AML-193 (cell line): ENCODE measurements at regions not wholly inside any gene's neighbourhood (a gene's known extent, or its start where the extent isn't known, plus 50 kb on each side); places are given as distances from the start of the nearest gene placed in this dataset.

Experiments used
- DNase-seq, 2 experiments: peaks; one replicate each; lab custom pipeline; 2025; lab: John Stamatoyannopoulos, UW

GRCh38 chr18:48488388-48488850 is 50.4 kb upstream of the CTIF start:
- no peak for DNase-seq

GRCh38 chr18:48486754-48487153 is 52.1 kb upstream of the CTIF start:
- DNase-seq, result no peak

- DNase-seq, result no peak
Measured at GRCh38 chr18:48485828-48486405, 52.9 kb upstream of the CTIF start.

- DNase-seq, result peak in 1 of 2 experiments; percentile 2
Measured at GRCh38 chr18:48481092-48481491, 57.7 kb upstream of the CTIF start.

GRCh38 chr18:48479531-48479930 is 59.3 kb upstream of the CTIF start:
- DNase-seq, result no peak

GRCh38 chr18:48477348-48477747 is 61.5 kb upstream of the CTIF start:
- DNase-seq, result no peak

GRCh38 chr18:48476550-48476917 is 62.3 kb upstream of the CTIF start:
- DNase-seq, result no peak

- DNase-seq, result peak; percentile 49 to 66
Measured at GRCh38 chr18:48475635-48476549, 62.9 kb upstream of the CTIF start.

- DNase-seq, result no peak
Measured at GRCh38 chr18:48473816-48474215, 64.6 kb upstream of the ZBTB7C start.

- no peak for DNase-seq
Measured at GRCh38 chr18:48472610-48473009, 63.4 kb upstream of the ZBTB7C start.

GRCh38 chr18:48470484-48471180 is 61.4 kb upstream of the ZBTB7C start:
- DNase-seq, result no peak

GRCh38 chr18:48468151-48468550 is 59.0 kb upstream of the ZBTB7C start:
- no peak for DNase-seq

GRCh38 chr18:48467231-48467630 is 58.0 kb upstream of the ZBTB7C start:
- no peak for DNase-seq

- no peak for DNase-seq
Measured at GRCh38 chr18:48462510-48462909, 53.3 kb upstream of the ZBTB7C start.

- DNase-seq, result no peak
Measured at GRCh38 chr18:48460929-48461583, 51.9 kb upstream of the ZBTB7C start.

- peak; percentile 27 to 31 for DNase-seq
Measured at GRCh38 chr18:48459465-48459864, 50.3 kb upstream of the ZBTB7C start.

GRCh38 chr18:48459016-48459415 is 49.8 kb upstream of the ZBTB7C start:
- peak in 1 of 2 experiments; percentile 3 for DNase-seq
